Activated T-cell treated with anti-CD3 and anti-CD28 coated beads, Interleukin-2, amount 50 U/mL, for 72 hours (primary cell): ENCODE measurements at regions not wholly inside any gene's neighbourhood (a gene's known extent, or its start where the extent isn't known, plus 50 kb on each side); places are given as distances from the start of the nearest gene placed in this dataset.

ENCODE experiments used
- ATAC-seq, 2 donors: fragments of 150-1000 bp; cut with Tn5 transposase; replicated peaks in 1 of 2; 2 replicates each; pipeline ENCODE4 v1.10.0; 2021; ENCODE audit warnings: moderate library complexity in 2 of 2, mild to moderate bottlenecking in 1 of 2
- DNase-seq, 2 donors: peaks; one replicate each; pipeline ENCODE4 v3.0.0; 2021 to 2022; ENCODE audit warnings: mixed read lengths in 1 of 2
- H3K27ac Mint-ChIP-seq: one replicate; pipeline ENCODE4 v1.8.0; 2022; ENCODE audit warnings: mild to moderate bottlenecking, moderate library complexity, mixed read lengths
- H3K27me3 Mint-ChIP-seq: one replicate; pipeline ENCODE4 v1.8.0; 2022; ENCODE audit warnings: low read depth, mixed read lengths
- H3K36me3 Mint-ChIP-seq, 2 donors: one replicate each; pipeline ENCODE4 v1.8.0; 2022; ENCODE audit warnings: mixed read lengths in 2 of 2, mild to moderate bottlenecking in 1 of 2; ENCODE audit not compliant: insufficient read depth in 2 of 2
- H3K4me1 Mint-ChIP-seq: one replicate; pipeline ENCODE4 v1.8.0; 2022; ENCODE audit warnings: low read depth, mixed read lengths
- H3K4me3 Mint-ChIP-seq, 2 donors: one replicate each; pipeline ENCODE4 v1.8.0; 2022; ENCODE audit warnings: mild to moderate bottlenecking in 2 of 2, mixed read lengths in 2 of 2, moderate library complexity in 2 of 2
- H3K9me3 Mint-ChIP-seq, 2 donors: one replicate each; pipeline ENCODE4 v1.8.0; 2022; ENCODE audit warnings: mixed read lengths in 2 of 2

- Mint-ChIP-seq H3K4me3 (no peak overlapping the region), H3K27ac (no peak overlapping the region), H3K9me3 (no peaks in the 10 kb centered on the region), H3K27me3 (peaks cover 8% of the 10 kb centered on the region), H3K4me1 (no peaks in the 10 kb centered on the region), H3K36me3 (no peaks in the 10 kb centered on the region)
- no peak for ATAC-seq
- DNase-seq: no peak
Measured at GRCh38 chr2:216920143-216920876, 60.4 kb upstream of the TNP1 start.

GRCh38 chr2:216918088-216918680 is 58.3 kb upstream of the TNP1 start:
- Mint-ChIP-seq H3K27me3 (no peaks in the 10 kb centered on the region), H3K9me3 (no peaks in the 10 kb centered on the region), H3K27ac (no peak overlapping the region), H3K4me3 (no peak overlapping the region), H3K4me1 (no peaks in the 10 kb centered on the region), H3K36me3 (no peaks in the 10 kb centered on the region)
- DNase-seq (no peak), ATAC-seq (no peak)

GRCh38 chr2:216916956-216917650 is 57.2 kb upstream of the TNP1 start:
- no peak for DNase-seq
- Mint-ChIP-seq H3K4me1 (no peaks in the 10 kb centered on the region), H3K27me3 (no peaks in the 10 kb centered on the region), H3K9me3 (no peaks in the 10 kb centered on the region), H3K4me3 (no peak overlapping the region), H3K36me3 (no peaks in the 10 kb centered on the region), H3K27ac (no peak overlapping the region)
- ATAC-seq: no peak

DNA sequence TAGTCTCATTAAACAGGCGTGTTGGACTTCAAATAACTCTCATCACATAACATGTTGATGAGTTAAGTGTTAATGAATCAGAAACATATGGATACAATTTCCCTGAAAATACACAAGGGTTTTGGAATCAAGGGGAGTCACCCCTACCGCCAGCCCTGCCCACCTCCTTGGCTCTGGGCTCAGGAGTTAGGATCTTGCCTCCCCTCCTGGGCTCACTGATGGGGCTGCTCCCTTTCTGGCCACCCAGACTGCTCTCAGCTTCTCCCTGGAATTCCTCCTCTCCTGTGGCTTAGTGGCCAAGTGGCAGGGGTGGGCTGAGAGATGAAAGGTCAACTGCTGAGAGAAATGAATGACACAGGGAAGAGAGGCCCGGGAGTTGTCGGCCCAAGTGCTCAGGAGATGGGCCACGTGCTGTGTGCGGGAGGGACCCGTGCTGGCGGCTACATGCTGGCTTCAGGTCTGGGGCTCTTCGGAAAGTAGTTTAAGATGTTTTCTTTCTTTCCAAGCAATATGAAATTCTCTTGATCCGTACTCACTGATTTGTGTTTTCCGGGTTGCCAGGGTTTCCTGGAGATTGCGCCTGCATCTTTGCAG is 55.8 kb upstream of the TNP1 start:
- ATAC-seq (no peak), DNase-seq (no peak)
- no peaks in the 10 kb centered on the region for H3K4me1 Mint-ChIP-seq
- H3K9me3 Mint-ChIP-seq: no peaks in the 10 kb centered on the region
- H3K36me3 Mint-ChIP-seq: no peaks in the 10 kb centered on the region
- H3K27ac Mint-ChIP-seq: no peak overlapping the region
- no peaks in the 10 kb centered on the region for H3K27me3 Mint-ChIP-seq
- no peak overlapping the region for H3K4me3 Mint-ChIP-seq

DNA sequence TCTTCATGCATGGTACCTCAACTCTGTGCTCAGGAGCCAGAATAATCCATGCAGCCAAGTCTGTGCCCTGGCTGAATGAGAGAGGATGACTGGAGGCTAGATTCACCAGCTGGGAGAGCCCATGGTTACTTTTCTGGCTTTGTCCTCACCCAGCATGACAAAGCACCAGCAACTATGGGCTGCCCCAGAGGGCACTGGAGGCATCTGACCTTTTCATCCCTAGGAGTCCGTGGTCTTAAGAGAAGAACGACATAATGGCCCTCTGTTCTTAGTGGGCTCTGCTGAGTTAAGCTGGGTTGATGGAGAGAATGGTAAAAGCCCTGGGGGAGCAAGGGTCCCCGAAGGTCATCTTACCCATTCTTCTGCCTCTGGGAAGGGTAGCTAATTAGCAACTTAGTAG is 54.6 kb upstream of the TNP1 start:
- Mint-ChIP-seq H3K4me3 (no peak overlapping the region), H3K27ac (no peak overlapping the region), H3K4me1 (no peaks in the 10 kb centered on the region), H3K36me3 (no peaks in the 10 kb centered on the region), H3K9me3 (no peaks in the 10 kb centered on the region), H3K27me3 (no peaks in the 10 kb centered on the region)
- no peak for DNase-seq
- ATAC-seq: no peak

DNA sequence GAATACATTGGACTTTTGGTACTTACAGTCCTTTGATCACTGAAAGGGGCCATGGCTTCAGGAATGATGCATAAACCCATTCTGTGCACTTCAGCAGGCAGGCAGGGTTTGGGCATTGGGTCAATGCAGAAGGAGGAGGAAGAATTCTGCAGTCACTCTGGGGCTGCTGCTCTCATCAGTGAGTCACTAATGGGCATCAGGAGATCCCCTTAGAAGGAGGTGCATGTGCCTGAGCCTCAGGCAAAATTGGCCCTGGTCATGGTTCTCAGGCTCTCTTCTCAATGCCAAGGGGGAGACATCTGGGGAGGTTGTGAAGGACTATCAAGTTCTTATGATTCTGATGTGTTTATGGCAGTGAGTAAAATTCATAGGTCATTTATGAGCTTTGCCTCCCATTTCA is 52.0 kb upstream of the TNP1 start:
- Mint-ChIP-seq H3K27me3 (no peaks in the 10 kb centered on the region), H3K9me3 (no peaks in the 10 kb centered on the region), H3K4me3 (no peak overlapping the region), H3K4me1 (no peaks in the 10 kb centered on the region), H3K27ac (no peak overlapping the region), H3K36me3 (no peaks in the 10 kb centered on the region)
- no peak for ATAC-seq
- DNase-seq: no peak

DNA sequence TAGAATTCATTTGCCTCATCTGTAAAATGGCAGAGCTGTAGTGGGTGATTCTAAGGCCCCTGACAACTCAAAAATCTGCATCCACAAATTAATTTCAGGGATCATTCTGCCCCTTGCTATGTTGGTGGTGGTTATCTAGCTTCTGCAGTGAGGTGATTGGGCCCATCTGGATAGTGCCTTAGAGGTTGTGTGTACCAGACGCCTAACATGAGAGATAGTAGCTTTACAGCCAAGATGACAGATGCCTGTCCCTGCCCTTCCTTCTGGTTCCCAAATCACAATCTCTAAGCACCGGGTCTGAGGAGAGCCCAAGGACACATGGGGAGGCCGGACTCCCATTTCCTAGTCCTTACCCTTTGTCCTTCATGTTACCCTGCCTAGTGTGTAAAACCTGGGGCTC is 51.1 kb upstream of the TNP1 start:
- DNase-seq: no peak
- H3K9me3 Mint-ChIP-seq: no peaks in the 10 kb centered on the region
- H3K27ac Mint-ChIP-seq: no peak overlapping the region
- no peaks in the 10 kb centered on the region for H3K27me3 Mint-ChIP-seq
- H3K4me1 Mint-ChIP-seq: no peaks in the 10 kb centered on the region
- H3K4me3 Mint-ChIP-seq: no peak overlapping the region
- H3K36me3 Mint-ChIP-seq: no peaks in the 10 kb centered on the region
- no peak for ATAC-seq

GRCh38 chr2:216909541-216910210 is 49.8 kb upstream of the TNP1 start:
- Mint-ChIP-seq H3K4me1 (no peaks in the 10 kb centered on the region), H3K36me3 (no peaks in the 10 kb centered on the region), H3K4me3 (no peak overlapping the region), H3K27me3 (no peaks in the 10 kb centered on the region), H3K9me3 (no peaks in the 10 kb centered on the region), H3K27ac (no peak overlapping the region)
- DNase-seq: no peak
- no peak for ATAC-seq
